Ovary (tissue), 7 donors: ENCODE measurements at regions not wholly inside any gene's neighbourhood (a gene's known extent, or its start where the extent isn't known, plus 50 kb on each side); places are given as distances from the start of the nearest gene placed in this dataset.

Source experiments
- DNase-seq, 5 donors: peaks; one replicate each; pipeline ENCODE4 v3.0.0-alpha.2; 2019 to 2020
- H3K27ac ChIP-seq, 2 donors: fragments of 200-600 bp; one replicate each; pipeline versions ENCODE4 v1.5.1 to v1.8.0; 2019 to 2022
- H3K27me3 ChIP-seq: fragments of 200-600 bp; one replicate; pipeline ENCODE4 v1.8.0; 2022
- H3K36me3 ChIP-seq: fragments of 200-600 bp; sonication (generic); one replicate; pipeline ENCODE4 v1.5.1; 2019
- H3K4me1 ChIP-seq: one replicate; pipeline ENCODE4 v1.8.1; 2013; ENCODE audit warnings: mild to moderate bottlenecking, moderate library complexity; ENCODE audit not compliant: insufficient read depth
- H3K4me3 ChIP-seq: fragments of 200-600 bp; sonication (generic); one replicate; pipeline ENCODE4 v1.5.1; 2017
- H3K9me3 ChIP-seq, 2 donors: fragments of 200-600 bp in 1 of 2; sonication (generic) in 1 of 2; one replicate each; pipeline versions ENCODE4 v1.5.1 to v1.8.1; 2013 to 2019; ENCODE audit warnings: mild to moderate bottlenecking in 1 of 2, moderate library complexity in 1 of 2
- EP300 ChIP-seq: sonication (generic); formaldehyde crosslinking; IDR thresholded peaks from one replicate; pipeline ENCODE4 v1.6.1; 2017; ENCODE audit warnings: antibody characterized with exemption
- POLR2A ChIP-seq: fragments of 450-650 bp; IDR thresholded peaks from one replicate; pipeline ENCODE4 v1.6.1; 2017; ENCODE audit warnings: antibody characterized with exemption, mild to moderate bottlenecking, moderate library complexity
- WGBS, 3 donors: extraction: QIAGEN DNeasy Blood & Tissue Kit in 1 of 3; methylation state at CpG; one replicate each; pipeline versions ENCODE4 v1.1.5 to v1.1.7; 2013 to 2017; 5-methylcytosine and 5-hydroxymethylcytosine counted together
- intact Hi-C, 4 donors: fragments of 100-400 bp; cut with DNase I; formaldehyde crosslinking; loops; one replicate each; pipeline versions ENCODE4 v1.11.0 to v1.15.1; 2022 to 2023
- TF ChIP-seq, protein P1 (sequence below), 3 donors: fragments of 450-650 bp in 2 of 3; fragments of 200-600 bp in 1 of 3; IDR thresholded peaks; one replicate each; pipeline versions ENCODE4 v1.5.1 to v1.8.0; 2016 to 2022; ENCODE audit warnings: antibody characterized with exemption in 3 of 3, mild to moderate bottlenecking in 1 of 3
- donor health status: DM: no; HTN: no; CAD: no; lungs with moderate emphysema.
- donor health status: DM: no; HTN: no; CAD: no.
- donor health status: Bipolar disorder and iron deficiency.
- donor health status: DM: no; HTN: no; CAD: no.
- donor health status: DM: yes; HTN: yes; CAD: no.

DNA sequence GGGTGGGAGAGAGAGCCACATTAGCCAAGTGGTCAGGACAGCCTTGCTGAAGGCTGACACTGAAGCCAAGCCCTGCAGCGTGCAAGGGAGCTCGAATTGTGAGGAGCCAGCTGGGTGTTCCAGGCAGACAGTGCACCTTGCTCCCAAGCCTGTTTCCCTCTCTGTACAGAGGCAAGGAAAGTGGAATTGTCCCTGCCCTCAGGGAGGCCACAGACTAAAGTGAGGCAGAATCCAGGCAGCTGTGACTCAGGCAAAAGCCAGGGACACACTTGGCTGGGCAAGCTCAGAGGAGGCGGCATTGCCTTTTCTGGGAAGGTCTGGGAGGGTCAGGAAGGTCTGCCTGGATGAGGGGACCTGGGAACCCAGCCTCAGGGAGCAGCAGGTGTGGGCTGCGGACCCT is 50.2 kb upstream of the LMX1B start:
- DNase-seq, result no peak
- Histone ChIP-seq H3K9me3 (no peaks in the 10 kb centered on the region), H3K36me3 (no peaks in the 10 kb centered on the region), H3K27me3 (no peaks in the 10 kb centered on the region), H3K4me3 (no peak overlapping the region), H3K27ac (no peak overlapping the region), H3K4me1 (no peaks in the 10 kb centered on the region)
- intact Hi-C loops, result loop anchor here in 2 of 4 donors (1.0 to 5.0 kb wide), 2 partner anchors 42 to 61 kb away; no protein-coding TSS in a partner anchor
- TF ChIP-seq POLR2A (no peak), EP300 (no peak)
- TF ChIP-seq, protein P1, sequence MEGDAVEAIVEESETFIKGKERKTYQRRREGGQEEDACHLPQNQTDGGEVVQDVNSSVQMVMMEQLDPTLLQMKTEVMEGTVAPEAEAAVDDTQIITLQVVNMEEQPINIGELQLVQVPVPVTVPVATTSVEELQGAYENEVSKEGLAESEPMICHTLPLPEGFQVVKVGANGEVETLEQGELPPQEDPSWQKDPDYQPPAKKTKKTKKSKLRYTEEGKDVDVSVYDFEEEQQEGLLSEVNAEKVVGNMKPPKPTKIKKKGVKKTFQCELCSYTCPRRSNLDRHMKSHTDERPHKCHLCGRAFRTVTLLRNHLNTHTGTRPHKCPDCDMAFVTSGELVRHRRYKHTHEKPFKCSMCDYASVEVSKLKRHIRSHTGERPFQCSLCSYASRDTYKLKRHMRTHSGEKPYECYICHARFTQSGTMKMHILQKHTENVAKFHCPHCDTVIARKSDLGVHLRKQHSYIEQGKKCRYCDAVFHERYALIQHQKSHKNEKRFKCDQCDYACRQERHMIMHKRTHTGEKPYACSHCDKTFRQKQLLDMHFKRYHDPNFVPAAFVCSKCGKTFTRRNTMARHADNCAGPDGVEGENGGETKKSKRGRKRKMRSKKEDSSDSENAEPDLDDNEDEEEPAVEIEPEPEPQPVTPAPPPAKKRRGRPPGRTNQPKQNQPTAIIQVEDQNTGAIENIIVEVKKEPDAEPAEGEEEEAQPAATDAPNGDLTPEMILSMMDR (IDR thresholded peaks at IDR 0.05), result no peak
- 75 to 84% (median 75%) methylated on average over 4 of the region's 4 CpGs for WGBS, 3 donors
